Ovary (tissue), 7 donors: ENCODE measurements at regions not wholly inside any gene's neighbourhood (a gene's known extent, or its start where the extent isn't known, plus 50 kb on each side); places are given as distances from the start of the nearest gene placed in this dataset. TPM values are rescaled to one million over a fixed set of nuclear protein-coding genes. Genes with fewer than 3 reads are reported as not detected.

Source experiments
- DNase-seq, 5 donors: peaks; one replicate each; pipeline ENCODE4 v3.0.0-alpha.2; 2019 to 2020
- H3K27ac ChIP-seq, 2 donors: fragments of 200-600 bp; one replicate each; pipeline versions ENCODE4 v1.5.1 to v1.8.0; 2019 to 2022
- H3K27me3 ChIP-seq: fragments of 200-600 bp; one replicate; pipeline ENCODE4 v1.8.0; 2022
- H3K36me3 ChIP-seq: fragments of 200-600 bp; sonication (generic); one replicate; pipeline ENCODE4 v1.5.1; 2019
- H3K4me1 ChIP-seq: one replicate; pipeline ENCODE4 v1.8.1; 2013; ENCODE audit warnings: mild to moderate bottlenecking, moderate library complexity; ENCODE audit not compliant: insufficient read depth
- H3K4me3 ChIP-seq: fragments of 200-600 bp; sonication (generic); one replicate; pipeline ENCODE4 v1.5.1; 2017
- H3K9me3 ChIP-seq, 2 donors: fragments of 200-600 bp in 1 of 2; sonication (generic) in 1 of 2; one replicate each; pipeline versions ENCODE4 v1.5.1 to v1.8.1; 2013 to 2019; ENCODE audit warnings: mild to moderate bottlenecking in 1 of 2, moderate library complexity in 1 of 2
- EP300 ChIP-seq: sonication (generic); formaldehyde crosslinking; IDR thresholded peaks from one replicate; pipeline ENCODE4 v1.6.1; 2017; ENCODE audit warnings: antibody characterized with exemption
- POLR2A ChIP-seq: fragments of 450-650 bp; IDR thresholded peaks from one replicate; pipeline ENCODE4 v1.6.1; 2017; ENCODE audit warnings: antibody characterized with exemption, mild to moderate bottlenecking, moderate library complexity
- WGBS, 3 donors: extraction: QIAGEN DNeasy Blood & Tissue Kit in 1 of 3; methylation state at CpG; one replicate each; pipeline versions ENCODE4 v1.1.5 to v1.1.7; 2013 to 2017; 5-methylcytosine and 5-hydroxymethylcytosine counted together
- intact Hi-C, 4 donors: fragments of 100-400 bp; cut with DNase I; formaldehyde crosslinking; loops; one replicate each; pipeline versions ENCODE4 v1.11.0 to v1.15.1; 2022 to 2023
- microRNA-seq, 3 donors: library from miRNA; unstranded; fragments of <30 nt; microRNA quantifications; one replicate each; pipeline versions ENCODE4 to v1.2.0, GENCODE V29; 2019 to 2020
- small RNA-seq: library from RNA; depleted of rRNA; stranded (forward); fragments of <200 nt; gene quantifications from one replicate; pipeline ENCODE3, GENCODE V24; 2016
- TF ChIP-seq, protein P1 (sequence below), 3 donors: fragments of 450-650 bp in 2 of 3; fragments of 200-600 bp in 1 of 3; IDR thresholded peaks; one replicate each; pipeline versions ENCODE4 v1.5.1 to v1.8.0; 2016 to 2022; ENCODE audit warnings: antibody characterized with exemption in 3 of 3, mild to moderate bottlenecking in 1 of 3
- donor health status: DM: no; HTN: no; CAD: no; lungs with moderate emphysema.
- donor health status: DM: no; HTN: no; CAD: no.
- donor health status: Bipolar disorder and iron deficiency.
- donor health status: DM: no; HTN: no; CAD: no.
- donor health status: DM: yes; HTN: yes; CAD: no.

DNA sequence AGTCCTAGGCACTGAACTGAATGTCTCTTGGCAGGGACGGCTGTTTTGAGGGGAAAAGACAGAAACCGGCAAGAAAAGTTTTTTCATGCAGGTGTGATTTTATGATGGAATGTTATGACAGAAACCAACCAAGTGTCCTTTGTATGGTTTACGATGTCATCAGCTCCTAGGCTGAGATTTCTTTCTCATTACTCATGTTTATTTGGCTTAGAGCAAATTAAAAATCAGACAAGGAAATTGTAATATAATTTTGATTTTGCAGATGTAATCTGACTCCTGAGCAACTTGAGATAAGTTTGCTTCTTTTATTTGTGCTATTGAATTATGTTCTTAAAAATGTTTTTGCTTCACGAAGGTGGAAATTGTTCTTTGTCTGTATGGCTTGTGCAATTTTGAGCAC, 58.8 kb upstream of the MAP3K7 start:
- Histone ChIP-seq H3K36me3 (no peaks in the 10 kb centered on the region), H3K27ac (no peak overlapping the region), H3K9me3 (no peaks in the 10 kb centered on the region), H3K4me3 (no peak overlapping the region), H3K4me1 (no peaks in the 10 kb centered on the region), H3K27me3 (no peaks in the 10 kb centered on the region)
- no peak for DNase-seq
- intact Hi-C loops: no loop called here
- 39 to 54% (median 52%) methylated on average over 4 of the region's 4 CpGs for WGBS, 3 donors
- TF ChIP-seq, protein P1, sequence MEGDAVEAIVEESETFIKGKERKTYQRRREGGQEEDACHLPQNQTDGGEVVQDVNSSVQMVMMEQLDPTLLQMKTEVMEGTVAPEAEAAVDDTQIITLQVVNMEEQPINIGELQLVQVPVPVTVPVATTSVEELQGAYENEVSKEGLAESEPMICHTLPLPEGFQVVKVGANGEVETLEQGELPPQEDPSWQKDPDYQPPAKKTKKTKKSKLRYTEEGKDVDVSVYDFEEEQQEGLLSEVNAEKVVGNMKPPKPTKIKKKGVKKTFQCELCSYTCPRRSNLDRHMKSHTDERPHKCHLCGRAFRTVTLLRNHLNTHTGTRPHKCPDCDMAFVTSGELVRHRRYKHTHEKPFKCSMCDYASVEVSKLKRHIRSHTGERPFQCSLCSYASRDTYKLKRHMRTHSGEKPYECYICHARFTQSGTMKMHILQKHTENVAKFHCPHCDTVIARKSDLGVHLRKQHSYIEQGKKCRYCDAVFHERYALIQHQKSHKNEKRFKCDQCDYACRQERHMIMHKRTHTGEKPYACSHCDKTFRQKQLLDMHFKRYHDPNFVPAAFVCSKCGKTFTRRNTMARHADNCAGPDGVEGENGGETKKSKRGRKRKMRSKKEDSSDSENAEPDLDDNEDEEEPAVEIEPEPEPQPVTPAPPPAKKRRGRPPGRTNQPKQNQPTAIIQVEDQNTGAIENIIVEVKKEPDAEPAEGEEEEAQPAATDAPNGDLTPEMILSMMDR (IDR thresholded peaks at IDR 0.05): no peak
- TF ChIP-seq EP300: no peak
- no peak for TF ChIP-seq POLR2A

DNA sequence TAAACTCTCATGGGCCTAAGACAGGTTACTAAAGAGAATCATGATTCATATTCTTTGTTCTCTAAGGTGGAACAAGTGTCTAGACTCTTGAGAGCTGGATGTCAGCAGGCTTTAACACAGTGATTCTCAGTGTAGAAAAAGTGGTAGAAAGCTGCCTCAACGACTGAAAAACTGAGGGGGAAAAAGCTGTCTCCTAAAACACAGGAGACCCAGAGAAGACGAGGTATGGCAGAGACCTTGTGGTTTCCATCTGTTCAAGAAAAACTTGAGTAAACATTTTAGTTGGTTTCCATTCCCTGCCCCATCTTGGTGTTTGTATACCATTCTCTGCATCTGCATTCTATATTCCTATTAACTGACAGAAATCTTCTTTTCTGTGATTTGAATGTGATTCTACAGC, 57.6 kb upstream of the MAP3K7 start:
- H3K27ac ChIP-seq: no peak overlapping the region
- 69 to 81% (median 70%) methylated on average over 2 of the region's 2 CpGs for WGBS, 3 donors
- no peaks in the 10 kb centered on the region for H3K27me3 ChIP-seq
- TF ChIP-seq EP300 (no peak), POLR2A (no peak)
- TF ChIP-seq, protein P1 (IDR thresholded peaks at IDR 0.05): no peak
- intact Hi-C loops: no loop called here
- H3K36me3 ChIP-seq: no peaks in the 10 kb centered on the region
- DNase-seq: no peak
- H3K4me3 ChIP-seq: no peak overlapping the region
- no peaks in the 10 kb centered on the region for H3K9me3 ChIP-seq
- H3K4me1 ChIP-seq: no peaks in the 10 kb centered on the region

DNA sequence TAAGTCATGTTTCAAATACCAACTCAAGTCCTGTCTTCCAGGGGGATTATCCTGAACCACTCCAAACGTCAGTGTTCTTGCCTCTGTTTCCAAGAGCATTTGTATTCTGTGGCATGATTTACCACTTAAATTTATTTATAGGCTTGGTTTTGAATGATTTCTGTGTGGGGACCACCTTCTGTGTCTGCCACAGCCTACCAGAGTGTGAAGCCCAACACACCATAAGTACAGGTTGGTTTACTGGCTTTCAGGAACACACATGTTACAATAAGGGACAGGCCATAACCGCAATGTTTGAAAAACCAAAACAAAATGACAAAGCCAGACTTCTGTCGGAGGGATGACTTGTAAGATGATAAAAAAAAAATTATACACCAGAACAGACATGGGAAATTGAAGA, 56.5 kb upstream of the MAP3K7 start:
- H3K4me3 ChIP-seq: no peak overlapping the region
- TF ChIP-seq POLR2A: no peak
- no peak for TF ChIP-seq EP300
- TF ChIP-seq, protein P1 (IDR thresholded peaks at IDR 0.05): no peak
- intact Hi-C loops: no loop called here
- H3K4me1 ChIP-seq: no peaks in the 10 kb centered on the region
- H3K27me3 ChIP-seq: no peaks in the 10 kb centered on the region
- no peak overlapping the region for H3K27ac ChIP-seq
- no peaks in the 10 kb centered on the region for H3K36me3 ChIP-seq
- no peaks in the 10 kb centered on the region for H3K9me3 ChIP-seq
- no peak for DNase-seq
- WGBS, 3 donors: 25 to 42% (median 29%) methylated on average over 3 of the region's 3 CpGs

DNA sequence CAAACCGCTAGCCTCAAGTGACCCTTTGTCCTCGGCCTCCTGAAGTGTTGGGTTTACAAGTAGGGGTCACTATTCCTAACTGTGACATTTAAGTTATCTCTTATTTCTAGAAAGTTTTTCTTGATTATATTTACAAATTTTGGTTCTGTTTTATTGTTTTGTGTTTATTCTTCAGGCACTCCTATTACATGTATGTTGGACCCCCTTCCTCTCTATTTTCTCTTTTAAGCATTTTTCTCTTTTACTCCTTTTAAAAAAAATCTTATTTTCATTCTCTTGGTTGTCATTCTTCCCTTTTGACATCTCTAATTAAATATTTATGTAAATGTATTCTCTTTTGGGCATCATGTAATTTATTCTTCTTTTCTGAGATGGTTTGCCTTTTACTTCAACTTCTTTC, 50.4 kb upstream of the MAP3K7 start:
- Histone ChIP-seq H3K36me3 (no peaks in the 10 kb centered on the region), H3K4me3 (no peak overlapping the region), H3K27ac (no peak overlapping the region), H3K27me3 (no peaks in the 10 kb centered on the region), H3K9me3 (no peaks in the 10 kb centered on the region), H3K4me1 (no peaks in the 10 kb centered on the region)
- 68 to 95% (median 95%) methylated on average over 2 of the region's 2 CpGs for WGBS, 3 donors
- no peak for TF ChIP-seq EP300
- TF ChIP-seq, protein P1 (IDR thresholded peaks at IDR 0.05): no peak
- no peak for TF ChIP-seq POLR2A
- intact Hi-C loops: no loop called here
- DNase-seq: no peak

Small RNAs in the stretch of these regions (microRNA-seq; reads per million reads assigned to microRNA genes)
- gene MIR4643: 0 reads per million in 3 donors

Small RNAs in the stretch of these regions (small RNA-seq; reads per million reads assigned to genes)
- gene MIR4643: not detected
- gene MTATP6P25: not detected
- not detected for gene MTCO1P56
- gene MTND4LP19: not detected
- gene RF00012: not detected
- gene RN7SL415P: not detected
